SHP77 (cell line): ENCODE measurements at regions not wholly inside any gene's neighbourhood (a gene's known extent, or its start where the extent isn't known, plus 50 kb on each side); places are given as distances from the start of the nearest gene placed in this dataset.
A peak's percentile ranks its signal among the peaks of the same experiment; 100 is the strongest.

Experiments
- DNase-seq, 2 experiments: peaks; one replicate each; lab custom pipeline; 2025; lab: John Stamatoyannopoulos, UW

GRCh38 chr5:104754311-104754995 is 1191.9 kb upstream of the NUDT12 start:
- DNase-seq: no peak

DNA sequence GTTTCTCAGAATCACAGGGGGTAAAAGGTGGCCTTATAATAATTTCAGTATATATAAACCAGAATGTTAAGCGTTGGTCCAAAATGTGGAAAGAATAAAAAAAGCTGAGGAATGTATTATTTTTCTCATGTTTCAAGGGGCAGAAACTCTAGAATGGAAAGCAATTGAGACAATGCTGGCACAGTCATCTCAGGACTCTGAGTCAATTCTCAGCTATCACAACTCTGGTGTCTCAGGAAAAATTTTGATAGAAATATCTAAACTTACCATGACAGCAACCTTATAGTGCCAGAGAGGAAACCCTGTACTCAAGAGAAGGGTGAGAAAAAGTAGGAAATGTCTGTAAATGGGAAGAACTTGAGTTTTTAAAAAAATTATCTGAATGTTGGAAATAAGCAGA is 1189.4 kb upstream of the NUDT12 start:
- DNase-seq: no peak

DNA sequence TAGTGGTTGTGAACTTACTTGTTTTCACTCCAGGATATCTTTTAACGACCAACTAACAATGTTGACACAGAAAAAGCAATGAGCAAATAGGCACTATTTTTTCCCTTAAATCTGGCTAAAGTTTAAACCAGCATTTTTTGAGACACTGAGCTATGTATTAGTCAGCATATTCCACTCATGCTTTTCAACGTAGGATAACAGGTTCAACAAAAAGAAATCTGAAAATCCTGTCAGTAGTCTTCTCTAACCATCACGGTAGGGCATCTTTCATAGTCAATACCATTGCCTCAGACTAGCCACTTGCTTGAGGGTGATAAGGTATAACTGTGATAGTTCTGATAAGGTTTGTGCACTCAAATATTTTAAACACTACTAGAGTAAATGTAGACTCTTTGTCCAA is 1177.3 kb upstream of the NUDT12 start:
- no peak for DNase-seq

DNA sequence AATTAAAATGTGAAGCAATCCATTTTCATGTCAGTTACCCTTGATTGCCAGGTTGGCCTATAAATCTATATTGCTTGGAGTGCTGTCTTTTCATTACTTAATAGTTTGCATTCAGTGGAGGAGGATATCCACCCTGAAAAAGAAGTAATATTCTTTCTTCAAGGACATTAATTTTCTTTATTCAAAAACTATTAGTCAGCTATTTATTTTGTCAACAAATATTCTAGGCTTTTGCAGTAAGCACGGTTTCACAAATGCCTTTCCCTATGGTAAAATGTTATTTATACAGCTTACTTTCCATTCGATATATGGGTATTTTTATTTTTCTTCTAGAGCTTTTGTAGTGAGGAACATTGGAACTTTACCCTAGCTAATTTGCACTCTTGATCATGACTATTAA is 1176.9 kb upstream of the NUDT12 start:
- no peak for DNase-seq

DNA sequence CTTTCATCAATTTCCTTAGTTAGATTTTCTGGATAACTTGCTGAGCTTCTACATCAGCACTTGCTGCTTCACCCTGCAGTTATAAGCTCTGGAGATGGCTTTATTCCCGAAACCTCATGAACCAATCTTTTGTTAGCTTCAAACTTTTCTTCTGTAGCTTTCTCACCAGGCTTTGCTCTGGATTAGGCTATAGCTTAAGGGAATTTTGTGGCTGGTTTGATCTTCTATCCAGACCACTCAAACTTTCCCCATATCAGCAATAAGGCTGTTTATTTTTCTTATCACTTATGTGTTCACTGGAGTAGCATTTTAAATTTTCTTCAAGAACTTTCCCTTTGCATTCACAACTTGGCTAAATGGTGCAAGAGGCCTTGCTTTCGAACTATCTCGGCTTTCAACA is 1173.5 kb upstream of the NUDT12 start:
- DNase-seq: no peak

DNA sequence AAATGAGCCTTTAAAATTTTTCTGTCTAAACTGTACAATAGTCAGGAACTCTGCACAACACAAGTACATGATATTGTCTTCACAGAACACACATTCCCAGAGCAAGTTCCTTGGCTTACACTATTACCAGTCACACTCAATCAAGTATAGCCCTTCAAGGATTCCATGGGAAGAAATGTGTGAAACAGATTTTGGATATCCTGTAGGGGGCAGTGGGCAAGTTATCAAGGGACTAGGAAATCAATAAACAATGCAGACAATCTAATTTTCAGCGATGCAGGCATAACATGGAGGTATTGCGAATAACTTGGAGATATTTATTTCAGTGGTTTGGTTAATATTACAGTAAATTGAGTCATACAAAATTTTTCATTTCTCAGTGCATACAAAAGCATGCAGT is 1171.5 kb upstream of the NUDT12 start:
- no peak for DNase-seq

GRCh38 chr5:104733063-104733669 is 1170.6 kb upstream of the NUDT12 start:
- DNase-seq: no peak

DNA sequence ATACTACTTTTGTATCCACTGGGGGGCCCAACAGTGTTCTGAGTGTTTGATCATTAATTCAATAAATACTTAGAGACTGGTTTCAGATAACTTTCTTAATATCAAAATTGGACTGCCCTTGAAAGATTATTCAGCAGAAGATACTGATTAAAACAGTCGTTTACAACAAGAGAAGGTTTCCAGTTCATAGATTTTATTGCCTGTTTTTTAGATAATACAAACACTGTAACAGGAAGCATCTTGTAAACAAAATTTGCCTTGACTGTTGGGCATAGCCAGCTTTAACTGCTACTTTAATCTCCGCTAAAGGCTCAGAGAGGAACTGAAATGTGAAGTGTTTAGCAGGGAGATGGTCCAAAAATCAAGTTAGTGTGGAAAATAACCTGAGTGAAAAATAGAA is 1168.7 kb upstream of the NUDT12 start:
- no peak for DNase-seq

GRCh38 chr5:104708027-104708426 is 1145.4 kb upstream of the NUDT12 start:
- DNase-seq: no peak

- DNase-seq: no peak
Measured at GRCh38 chr5:104706600-104706999, 1144.0 kb upstream of the NUDT12 start.

DNA sequence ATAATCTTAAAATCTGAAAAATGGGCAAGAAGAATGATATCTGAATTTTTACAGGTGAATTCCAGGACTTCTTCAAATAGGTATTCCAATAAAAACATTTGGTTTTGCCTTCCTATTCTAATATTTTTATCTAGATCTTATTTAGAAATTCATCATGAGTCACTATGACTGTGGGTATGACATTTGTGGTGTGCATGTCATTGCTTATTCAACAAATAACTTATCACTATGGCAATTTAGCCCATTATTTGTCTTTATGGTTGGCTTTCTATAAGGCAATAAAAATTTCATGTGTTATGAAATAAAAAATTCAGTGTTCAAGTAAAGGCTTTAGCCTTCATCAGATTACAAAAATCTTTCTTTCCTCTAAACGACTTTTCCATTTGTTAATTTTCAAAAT is 1139.6 kb upstream of the NUDT12 start:
- no peak for DNase-seq

DNA sequence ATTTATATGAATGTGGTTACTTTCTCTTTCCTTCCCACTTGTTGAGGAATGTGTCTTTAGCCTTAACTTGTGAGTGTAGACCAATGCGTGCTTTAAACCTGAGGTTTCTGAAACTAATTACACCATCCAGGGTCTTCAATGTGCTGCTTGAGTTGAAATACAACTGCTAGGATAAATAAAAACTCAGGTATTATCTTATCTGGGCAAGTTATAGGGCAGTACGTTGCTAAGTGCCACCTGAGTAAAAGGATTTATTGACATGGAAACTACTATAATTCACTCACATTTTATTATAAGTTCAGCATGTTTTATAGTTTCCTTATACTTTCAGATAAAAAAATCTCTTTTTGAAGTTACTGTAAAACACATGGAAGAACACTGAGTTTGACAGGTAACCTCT is 1136.8 kb upstream of the NUDT12 start:
- DNase-seq: no peak

DNA sequence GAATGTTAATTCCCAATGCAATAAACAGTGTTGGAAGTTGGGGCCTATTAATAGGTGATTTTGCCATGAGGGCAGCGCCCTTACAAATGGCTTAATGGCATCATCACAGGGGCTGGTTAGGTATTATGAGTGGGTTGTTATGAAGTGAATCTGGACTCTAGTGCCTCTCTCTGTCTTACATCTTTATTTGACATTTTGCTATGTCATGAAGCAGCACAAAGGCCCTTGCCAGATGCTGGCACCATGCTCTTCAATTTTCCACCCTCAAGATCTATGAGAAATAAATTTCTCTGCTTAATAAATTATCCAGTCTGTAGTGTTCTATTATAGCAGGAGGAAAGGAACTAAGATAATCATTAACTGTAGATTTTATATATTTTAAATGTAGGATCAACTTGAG is 1098.7 kb upstream of the NUDT12 start:
- no peak for DNase-seq

DNA sequence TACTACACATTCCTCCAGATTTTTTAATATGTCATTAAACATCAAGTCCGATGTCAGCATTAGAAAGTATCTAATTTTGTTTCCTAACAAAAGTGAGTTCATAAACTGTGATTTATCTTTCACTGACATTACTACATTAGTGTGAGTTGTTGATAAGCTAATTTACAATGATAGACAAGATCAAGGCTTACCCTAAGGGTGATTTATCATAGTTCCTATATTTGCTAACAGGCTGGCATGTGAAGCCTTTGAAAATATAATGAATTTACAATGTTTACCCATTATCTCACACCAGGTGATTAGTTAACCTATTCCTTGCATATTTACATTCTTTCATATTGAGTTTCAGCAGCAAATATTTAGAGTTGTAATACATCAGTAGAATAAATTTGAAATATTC is 1096.9 kb upstream of the NUDT12 start:
- peak in 1 of 2 experiments; percentile 11 for DNase-seq

GRCh38 chr5:104652271-104652861 is 1089.8 kb upstream of the NUDT12 start:
- no peak for DNase-seq

DNA sequence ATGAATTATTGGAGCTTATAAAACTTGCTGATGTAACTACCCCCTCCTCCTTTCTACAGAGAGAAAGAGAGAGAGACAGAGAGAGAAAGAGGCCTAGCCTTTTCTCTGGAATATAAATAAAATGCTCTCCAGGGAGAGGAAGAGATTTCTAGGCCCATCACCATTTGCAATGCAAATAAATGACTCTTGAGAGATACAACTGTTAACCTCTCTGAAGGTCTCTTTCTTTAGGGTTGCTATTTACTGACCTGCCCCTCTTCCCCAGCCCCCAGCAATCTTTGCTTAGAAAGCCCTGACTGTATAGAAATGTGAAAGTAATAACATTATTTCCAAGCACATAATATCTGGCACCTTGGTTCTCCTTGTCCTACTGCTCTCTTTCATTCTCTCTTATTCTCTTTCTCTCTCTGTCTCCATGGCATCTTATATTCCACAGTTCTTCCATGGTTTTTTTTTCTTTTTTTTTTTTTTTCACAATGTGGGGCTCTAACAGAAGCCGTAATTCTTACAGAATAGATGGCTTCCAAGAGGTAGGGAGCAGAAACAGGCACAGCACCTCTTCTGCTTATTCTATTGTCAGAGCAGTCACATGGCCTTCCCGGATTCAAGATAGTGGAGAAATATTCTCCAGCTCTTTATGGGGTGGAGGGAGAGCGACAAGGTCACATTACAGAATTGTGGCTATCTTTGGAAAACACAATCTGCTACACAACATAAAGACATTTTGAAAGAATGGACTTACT is 1087.9 kb upstream of the NUDT12 start:
- DNase-seq: no peak

- no peak for DNase-seq
Measured at GRCh38 chr5:104646416-104646815, 1083.8 kb upstream of the NUDT12 start.

DNA sequence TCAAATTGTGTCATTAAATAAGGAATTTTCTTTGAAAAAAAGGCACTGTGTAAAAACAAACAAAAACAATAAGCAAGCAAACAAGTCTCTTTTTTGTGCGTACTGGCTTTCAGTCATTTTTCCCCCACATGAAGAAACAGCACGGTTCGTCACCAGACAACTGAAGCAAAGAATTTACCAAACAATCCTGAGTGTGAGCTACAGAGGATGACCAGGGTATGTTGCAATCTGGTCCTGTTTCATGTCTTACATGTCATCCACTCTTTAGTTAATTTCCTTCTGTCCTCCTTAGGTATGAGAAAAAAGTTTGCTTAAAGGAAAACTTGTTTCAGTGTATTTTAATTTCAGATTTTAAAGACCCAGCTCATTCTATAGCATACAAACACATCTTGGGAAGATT is 1080.7 kb upstream of the NUDT12 start:
- no peak for DNase-seq

DNA sequence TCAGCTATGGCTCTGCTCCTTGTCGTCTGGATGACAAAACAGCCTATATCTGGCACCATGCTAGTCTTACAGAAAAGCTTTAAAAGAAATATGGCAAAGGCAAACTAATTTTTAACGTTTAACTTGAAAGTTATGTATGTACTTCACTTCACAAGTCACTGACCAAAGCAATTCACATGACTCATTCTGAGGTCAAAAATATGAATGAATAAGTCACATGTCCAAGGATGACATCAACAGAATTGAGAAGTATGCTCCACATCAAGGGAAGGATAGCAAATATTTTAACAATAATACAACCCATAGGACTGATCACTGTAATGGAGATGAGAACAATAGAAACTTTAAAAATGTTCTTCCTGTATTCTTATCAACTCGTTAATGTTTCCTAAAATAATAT is 1072.6 kb upstream of the NUDT12 start:
- no peak for DNase-seq

- no peak for DNase-seq
Measured at GRCh38 chr5:104628911-104629310, 1066.3 kb upstream of the NUDT12 start.

- no peak for DNase-seq
Measured at GRCh38 chr5:104626122-104626521, 1063.5 kb upstream of the NUDT12 start.

- no peak for DNase-seq
Measured at GRCh38 chr5:104612005-104612404, 1049.4 kb upstream of the NUDT12 start.

DNA sequence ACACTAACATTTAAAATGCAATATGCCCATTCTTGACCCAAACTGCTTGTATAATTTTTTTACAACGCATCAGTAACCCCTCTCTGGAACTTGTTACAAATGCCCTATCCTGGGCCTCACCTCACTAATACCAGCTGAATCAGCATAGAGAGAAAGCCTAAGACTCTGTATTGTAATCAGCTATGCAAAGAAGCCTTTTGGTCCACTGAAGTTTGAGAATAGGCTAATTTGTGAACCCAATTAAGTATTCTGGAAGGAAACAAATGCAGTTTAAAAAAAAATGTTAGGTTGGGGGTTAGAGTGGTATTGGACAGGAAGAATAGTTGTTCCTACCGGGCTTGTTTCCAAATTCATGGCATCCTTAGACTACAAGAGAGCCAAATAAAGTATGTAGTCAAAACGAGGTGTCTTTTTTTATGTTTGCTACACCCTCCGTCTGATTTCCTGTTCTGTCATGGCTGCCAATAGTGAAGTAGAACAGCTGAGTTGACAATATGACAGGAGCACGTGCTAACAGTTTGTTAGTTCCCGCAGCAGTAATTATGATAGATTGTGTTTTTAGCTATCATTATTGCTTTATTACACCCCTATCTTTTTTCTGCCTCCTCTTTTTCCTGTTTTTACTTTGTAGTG is 1048.7 kb upstream of the NUDT12 start:
- DNase-seq: no peak
